ENCODE measurements at regions not wholly inside any gene's neighbourhood (a gene's known extent, or its start where the extent isn't known, plus 50 kb on each side); places are given as distances from the start of the nearest gene placed in this dataset.

GRCh38 chr13:73911361-73911760 is 222.8 kb downstream of the KLF12 start:
- H3K4me3 ChIP-seq: no peak overlapping the region

GRCh38 chr13:73910733-73911132 is 223.5 kb downstream of the KLF12 start:
- no peak overlapping the region for H3K27ac ChIP-seq
- H3K4me3 ChIP-seq: no peak overlapping the region

More at GRCh38 chr13:73911361-73911760, 222.8 kb downstream of the KLF12 start:
- H3K27ac ChIP-seq: no peak overlapping the region

GRCh38 chr13:73908809-73909208 is 225.4 kb downstream of the KLF12 start:
- Histone ChIP-seq H3K4me3 (no peak overlapping the region), H3K27ac (no peak overlapping the region)

- no peak overlapping the region for H3K4me3 ChIP-seq
- no peak overlapping the region for H3K27ac ChIP-seq
Measured at GRCh38 chr13:73904625-73905024, 229.6 kb downstream of the KLF12 start.

- Histone ChIP-seq H3K27ac (no peak overlapping the region), H3K4me3 (no peak overlapping the region)
Measured at GRCh38 chr13:73903561-73903960, 230.6 kb downstream of the KLF12 start.

- no peak overlapping the region for H3K4me3 ChIP-seq
- H3K27ac ChIP-seq: no peak overlapping the region
Measured at GRCh38 chr13:73902847-73903246, 231.4 kb downstream of the KLF12 start.

- H3K4me3 ChIP-seq: no peak overlapping the region
- H3K27ac ChIP-seq: no peak overlapping the region
Measured at GRCh38 chr13:73902296-73902695, 231.9 kb downstream of the KLF12 start.

- H3K27ac ChIP-seq: no peak overlapping the region
- H3K4me3 ChIP-seq: no peak overlapping the region
Measured at GRCh38 chr13:73901324-73902068, 232.7 kb downstream of the KLF12 start.

GRCh38 chr13:73900591-73900990 is 233.6 kb downstream of the KLF12 start:
- H3K4me3 ChIP-seq: no peak overlapping the region
- no peak overlapping the region for H3K27ac ChIP-seq

GRCh38 chr13:73898899-73899298 is 235.3 kb downstream of the KLF12 start:
- no peak overlapping the region for H3K4me3 ChIP-seq
- H3K27ac ChIP-seq: no peak overlapping the region

GRCh38 chr13:73898276-73898675 is 235.9 kb downstream of the KLF12 start:
- no peak overlapping the region for H3K27ac ChIP-seq
- H3K4me3 ChIP-seq: no peak overlapping the region

- Histone ChIP-seq H3K4me3 (no peak overlapping the region), H3K27ac (no peak overlapping the region)
Measured at GRCh38 chr13:73894995-73895571, 239.1 kb downstream of the KLF12 start.

GRCh38 chr13:73893833-73894232 is 240.4 kb downstream of the KLF12 start:
- no peak overlapping the region for H3K27ac ChIP-seq
- H3K4me3 ChIP-seq: no peak overlapping the region

- Histone ChIP-seq H3K4me3 (no peak overlapping the region), H3K27ac (no peak overlapping the region)
Measured at GRCh38 chr13:73891805-73892204, 242.4 kb downstream of the KLF12 start.

- no peak overlapping the region for H3K27ac ChIP-seq
Measured at GRCh38 chr13:73883162-73883561, 251.0 kb downstream of the KLF12 start.

GRCh38 chr13:73880365-73880764 is 253.8 kb downstream of the KLF12 start:
- no peak overlapping the region for H3K4me3 ChIP-seq
- no peak overlapping the region for H3K27ac ChIP-seq

More at GRCh38 chr13:73883162-73883561, 251.0 kb downstream of the KLF12 start:
- H3K4me3 ChIP-seq: no peak overlapping the region

- Histone ChIP-seq H3K4me3 (no peak overlapping the region), H3K27ac (no peak overlapping the region)
Measured at GRCh38 chr13:73879346-73880015, 254.7 kb downstream of the KLF12 start.

- Histone ChIP-seq H3K4me3 (no peak overlapping the region), H3K27ac (no peak overlapping the region)
Measured at GRCh38 chr13:73877399-73877798, 256.8 kb downstream of the KLF12 start.

- no peak overlapping the region for H3K27ac ChIP-seq
- no peak overlapping the region for H3K4me3 ChIP-seq
Measured at GRCh38 chr13:73876323-73876722, 257.9 kb downstream of the KLF12 start.

GRCh38 chr13:73873940-73874830 is 260.0 kb downstream of the KLF12 start:
- no peak overlapping the region for H3K27ac ChIP-seq
- H3K4me3 ChIP-seq: no peak overlapping the region
